ENCODE measurements at regions not wholly inside any gene's neighbourhood (a gene's known extent, or its start where the extent isn't known, plus 50 kb on each side); places are given as distances from the start of the nearest gene placed in this dataset.

DNA sequence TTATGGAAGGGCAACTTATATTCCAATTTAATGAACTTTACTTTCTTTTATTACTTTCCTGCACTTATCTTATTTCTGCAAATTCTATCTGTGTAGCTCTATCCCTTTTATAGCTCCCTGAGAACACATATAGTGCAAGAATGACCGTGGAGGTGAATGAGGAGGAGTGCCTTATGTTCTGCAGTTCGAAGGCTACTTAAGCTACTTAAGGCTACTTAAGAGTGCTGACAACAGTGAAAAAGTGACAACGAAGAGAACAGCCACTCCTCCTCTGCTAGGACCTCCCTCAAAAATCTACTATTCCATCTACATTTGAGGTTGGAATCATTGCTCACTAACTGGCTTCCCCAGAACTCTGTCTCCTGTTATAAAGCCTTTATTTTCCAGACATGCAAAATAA is 1365.7 kb upstream of the C9orf72 start:
- FAIRE-seq: no peak
- Histone ChIP-seq H3K4me1 (replicated peaks in 1 of 2; ENCODE audit: control insufficient read depth in 2 of 2, insufficient read depth in 2 of 2, low read length in 2 of 2) (no peaks in the 10 kb centered on the region), H4K20me1 (replicated peaks; ENCODE audit: control insufficient read depth, insufficient read depth, low read length) (no peaks in the 10 kb centered on the region), H3K27ac (ENCODE audit: extremely low read depth, low read depth, low read length) (no peak overlapping the region), H2AFZ (ENCODE audit: low read depth, low read length) (no peak overlapping the region), H3K9me3 (replicated peaks; ENCODE audit: control insufficient read depth, insufficient read depth, low read depth, low read length) (no peaks in the 10 kb centered on the region), H3K79me2 (ENCODE audit: control insufficient read depth, insufficient read depth, low read length) (no peaks in the 10 kb centered on the region), H3K27me3 (ENCODE audit: control insufficient read depth in 2 of 2, insufficient read depth in 2 of 2, low read length in 2 of 2) (no peaks in the 10 kb centered on the region), H3K4me3 (no peak overlapping the region), H3K9ac (ENCODE audit: insufficient read depth in 1 of 2, low read depth in 2 of 2, low read length in 2 of 2) (no peak overlapping the region), H3K9me1 (ENCODE audit: control insufficient read depth, insufficient read depth, low read length) (no peaks in the 10 kb centered on the region), H3K4me2 (ENCODE audit: insufficient read depth, low read length) (no peak overlapping the region), H3K36me3 (ENCODE audit: control insufficient read depth, insufficient read depth, low read length) (no peaks in the 10 kb centered on the region)
- ATAC-seq: no peak
- TF ChIP-seq TBL1XR1 (IDR thresholded peaks at IDR 0.05; ENCODE audit: low read length in 2 of 2) (no peak), ZBTB9 (CRISPR knock-in tag; IDR thresholded peaks at IDR 0.05) (no peak), ESRRB (CRISPR knock-in tag; IDR thresholded peaks at IDR 0.05; ENCODE audit: borderline replicate concordance) (no peak), CBX1 (IDR thresholded peaks at IDR 0.05; ENCODE audit: low read depth) (no peak), KDM1A (IDR thresholded peaks at IDR 0.05) (no peak), NR0B1 (IDR thresholded peaks at IDR 0.05; ENCODE audit: partially characterized antibody) (no peak), ZNF124 (CRISPR knock-in tag; IDR thresholded peaks at IDR 0.05) (no peak), SREBF2 (CRISPR knock-in tag; IDR thresholded peaks at IDR 0.05) (no peak), TCF3 (CRISPR knock-in tag; IDR thresholded peaks at IDR 0.05) (no peak), ZNF395 (CRISPR knock-in tag; IDR thresholded peaks at IDR 0.05) (no peak), COPS2 (conservative IDR thresholded peaks at IDR 0.05) (no peak), ESRRA (IDR thresholded peaks at IDR 0.05; ENCODE audit: borderline replicate concordance, low read depth) (no peak), GATAD2B (IDR thresholded peaks at IDR 0.05; ENCODE audit: borderline replicate concordance) (no peak), ZKSCAN8 (CRISPR knock-in tag; IDR thresholded peaks at IDR 0.05) (no peak), ZNF239 (CRISPR knock-in tag; IDR thresholded peaks at IDR 0.05) (no peak), BDP1 (IDR thresholded peaks at IDR 0.05; ENCODE audit: insufficient read depth, insufficient read length) (no peak)
- WGBS (ENCODE audit: insufficient coverage, low coverage, missing lambda C conversion rate): no CpG with 5 or more reads among the region's 3 CpGs
- ChIA-PET POLR2A (no interaction called here), CTCF (ENCODE audit: low intra/inter-chr PET ratio) (no interaction called here)
- in situ Hi-C loops (cut with MboI) (no loop called here), intact Hi-C loops (cut with micrococcal nuclease) (no loop called here)
- no TSS peak for BruUV-seq (replicated peaks)
- no peak for DNase-seq (ENCODE audit: extremely low read depth in 1 of 4, low spot score in 3 of 4)

Data from K562 (cell line).